CD14-positive monocyte (primary cell): ENCODE measurements at regions not wholly inside any gene's neighbourhood (a gene's known extent, or its start where the extent isn't known, plus 50 kb on each side); places are given as distances from the start of the nearest gene placed in this dataset.

Experiments used
- DNase-seq, 3 donors: peaks; one replicate each; pipeline ENCODE4 v3.0.0-alpha.2; 2011 to 2022
- H2AFZ ChIP-seq: 2 replicates; pipeline ENCODE4 v1.6.0; 2012; ENCODE audit warnings: mild to moderate bottlenecking, low read depth, low read length, inconsistent platforms; ENCODE audit not compliant: insufficient read depth, poor library complexity, severe bottlenecking
- H3K27ac ChIP-seq, 2 donors: 1 replicate in 1 of 2; 2 replicates in 1 of 2; pipeline ENCODE4 v1.5.1; 2012 to 2013; ENCODE audit warnings: low read length in 2 of 2, control low read depth in 1 of 2, inconsistent platforms in 1 of 2, low read depth in 1 of 2, mild to moderate bottlenecking in 1 of 2
- H3K27me3 ChIP-seq, 2 donors: one replicate each; pipeline versions ENCODE4 v1.6.0 to v1.6.1; 2011 to 2013; ENCODE audit warnings: low read length in 2 of 2; ENCODE audit not compliant: control insufficient read depth in 2 of 2, insufficient read depth in 2 of 2
- H3K36me3 ChIP-seq, 2 donors: replicated peaks in 1 of 2; 1 replicate in 1 of 2; 2 replicates in 1 of 2; pipeline versions ENCODE4 v1.5.1 to v1.6.1; 2012 to 2013; ENCODE audit warnings: low read length in 2 of 2, control low read depth in 1 of 2, inconsistent platforms in 1 of 2, mild to moderate bottlenecking in 1 of 2; ENCODE audit not compliant: insufficient read depth in 2 of 2, control insufficient read depth in 1 of 2
- H3K4me1 ChIP-seq, 2 donors: 1 replicate in 1 of 2; 2 replicates in 1 of 2; pipeline versions ENCODE4 v1.5.1 to v1.6.1; 2012 to 2013; ENCODE audit warnings: low read length in 2 of 2, control low read depth in 1 of 2, inconsistent platforms in 1 of 2, mild to moderate bottlenecking in 1 of 2, moderate library complexity in 1 of 2; ENCODE audit not compliant: insufficient read depth in 2 of 2, control insufficient read depth in 1 of 2
- H3K4me2 ChIP-seq: replicated peaks from 2 replicates; pipeline ENCODE3; 2012; ENCODE audit warnings: low read length, moderate library complexity, mild to moderate bottlenecking; ENCODE audit not compliant: poor library complexity, severe bottlenecking; ENCODE audit errors: extremely low read depth
- H3K4me3 ChIP-seq, 3 experiments: fragments of 200-600 bp in 1 of 3; sonication (generic) in 1 of 3; replicated peaks in 1 of 3; 1 replicate in 2 of 3; 2 replicates in 1 of 3; pipeline ENCODE4 v1.5.1; 2011 to 2013; ENCODE audit warnings: low read length in 3 of 3, mild to moderate bottlenecking in 3 of 3, control low read depth in 2 of 3, low read depth in 2 of 3, inconsistent platforms in 1 of 3, moderate library complexity in 1 of 3
- H3K79me2 ChIP-seq: 2 replicates; pipeline ENCODE4 v1.6.0; 2012; ENCODE audit warnings: mild to moderate bottlenecking, control low read depth, inconsistent platforms, low read length, moderate library complexity; ENCODE audit not compliant: insufficient read depth
- H3K9ac ChIP-seq: 2 replicates; pipeline ENCODE4 v1.6.0; 2017; ENCODE audit warnings: low read length, mild to moderate bottlenecking; ENCODE audit not compliant: insufficient read depth, poor library complexity, severe bottlenecking
- H3K9me3 ChIP-seq, 2 donors: replicated peaks in 1 of 2; 1 replicate in 1 of 2; 2 replicates in 1 of 2; pipeline versions ENCODE4 v1.5.1 to v1.6.1; 2012 to 2013; ENCODE audit warnings: low read length in 2 of 2, control low read depth in 1 of 2; ENCODE audit not compliant: control insufficient read depth in 1 of 2, insufficient read depth in 1 of 2
- H4K20me1 ChIP-seq: 2 replicates; pipeline ENCODE4 v1.6.0; 2012; ENCODE audit warnings: mild to moderate bottlenecking, low read length, control low read depth, moderate library complexity; ENCODE audit not compliant: insufficient read depth
- H3K27ac Mint-ChIP-seq, 7 donors: one replicate each; pipeline ENCODE4 v1.8.0; 2020; ENCODE audit warnings: mild to moderate bottlenecking in 7 of 7, mixed read lengths in 7 of 7, moderate library complexity in 6 of 7, inconsistent platforms in 2 of 7
- H3K27me3 Mint-ChIP-seq, 3 donors: one replicate each; pipeline ENCODE4 v1.8.0; 2021 to 2022; ENCODE audit warnings: low read depth in 3 of 3, mild to moderate bottlenecking in 3 of 3, mixed read lengths in 3 of 3, moderate library complexity in 3 of 3, inconsistent platforms in 1 of 3
- H3K36me3 Mint-ChIP-seq, 2 donors: one replicate each; pipeline ENCODE4 v1.8.0; 2020; ENCODE audit warnings: mixed read lengths in 2 of 2, inconsistent platforms in 1 of 2, mild to moderate bottlenecking in 1 of 2
- H3K4me1 Mint-ChIP-seq: one replicate; pipeline ENCODE4 v1.8.0; 2020; ENCODE audit warnings: mild to moderate bottlenecking, mixed read lengths
- H3K4me3 Mint-ChIP-seq, 2 donors: one replicate each; pipeline ENCODE4 v1.8.0; 2020; ENCODE audit warnings: mild to moderate bottlenecking in 2 of 2, mixed read lengths in 2 of 2, moderate library complexity in 1 of 2
- H3K9me3 Mint-ChIP-seq, 7 donors: one replicate each; pipeline ENCODE4 v1.8.0; 2020 to 2022; ENCODE audit warnings: mixed read lengths in 7 of 7, mild to moderate bottlenecking in 6 of 7, moderate library complexity in 6 of 7, inconsistent platforms in 2 of 7
- WGBS: methylation state at CpG from one replicate; pipeline ENCODE4 v1.1.5; 2013; ENCODE audit warnings: missing lambda C conversion rate; ENCODE audit not compliant: insufficient coverage; 5-methylcytosine and 5-hydroxymethylcytosine counted together
- intact Hi-C, 2 donors: fragments of 100-400 bp; cut with micrococcal nuclease; formaldehyde crosslinking; loops; one replicate each; pipeline versions ENCODE4 v1.15.0 to v1.15.1; 2023
- TF ChIP-seq, protein P1 (sequence below): fragments of 200-600 bp; IDR thresholded peaks from one replicate; pipeline ENCODE4 v1.8.0; 2022; ENCODE audit warnings: antibody characterized with exemption, mild to moderate bottlenecking

DNA sequence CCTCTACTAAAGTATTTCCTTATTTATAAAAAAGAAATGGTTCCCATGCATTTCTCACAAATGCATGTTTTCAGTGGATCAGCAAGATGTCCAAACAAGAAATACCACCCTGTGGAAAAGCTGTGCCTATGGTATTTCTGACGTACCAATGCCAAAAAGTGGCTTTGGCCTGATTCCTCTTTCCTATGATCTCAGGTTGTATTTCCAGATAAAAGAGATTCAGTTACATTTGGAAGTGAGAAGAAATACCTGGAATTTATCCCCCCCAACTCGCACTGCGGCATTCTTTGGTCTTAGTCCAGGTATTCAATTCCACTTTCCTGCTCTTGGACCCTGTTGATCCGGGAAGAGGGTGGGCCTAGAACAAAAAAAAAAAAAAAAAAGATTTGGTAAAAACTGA is 815.9 kb upstream of the FRG1 start:
- no peak overlapping the region for H3K4me3 ChIP-seq
- Mint-ChIP-seq H3K36me3 (no peaks in the 10 kb centered on the region), H3K27me3 (no peaks in the 10 kb centered on the region), H3K4me3 (no peak overlapping the region), H3K9me3 (no peaks in the 10 kb centered on the region), H3K4me1 (no peaks in the 10 kb centered on the region), H3K27ac (no peak overlapping the region)
- no peaks in the 10 kb centered on the region for H3K36me3 ChIP-seq
- no peaks in the 10 kb centered on the region for H3K27me3 ChIP-seq
- no peak for DNase-seq
- no peak overlapping the region for H2AFZ ChIP-seq
- TF ChIP-seq, protein P1, sequence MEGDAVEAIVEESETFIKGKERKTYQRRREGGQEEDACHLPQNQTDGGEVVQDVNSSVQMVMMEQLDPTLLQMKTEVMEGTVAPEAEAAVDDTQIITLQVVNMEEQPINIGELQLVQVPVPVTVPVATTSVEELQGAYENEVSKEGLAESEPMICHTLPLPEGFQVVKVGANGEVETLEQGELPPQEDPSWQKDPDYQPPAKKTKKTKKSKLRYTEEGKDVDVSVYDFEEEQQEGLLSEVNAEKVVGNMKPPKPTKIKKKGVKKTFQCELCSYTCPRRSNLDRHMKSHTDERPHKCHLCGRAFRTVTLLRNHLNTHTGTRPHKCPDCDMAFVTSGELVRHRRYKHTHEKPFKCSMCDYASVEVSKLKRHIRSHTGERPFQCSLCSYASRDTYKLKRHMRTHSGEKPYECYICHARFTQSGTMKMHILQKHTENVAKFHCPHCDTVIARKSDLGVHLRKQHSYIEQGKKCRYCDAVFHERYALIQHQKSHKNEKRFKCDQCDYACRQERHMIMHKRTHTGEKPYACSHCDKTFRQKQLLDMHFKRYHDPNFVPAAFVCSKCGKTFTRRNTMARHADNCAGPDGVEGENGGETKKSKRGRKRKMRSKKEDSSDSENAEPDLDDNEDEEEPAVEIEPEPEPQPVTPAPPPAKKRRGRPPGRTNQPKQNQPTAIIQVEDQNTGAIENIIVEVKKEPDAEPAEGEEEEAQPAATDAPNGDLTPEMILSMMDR = no peak
- intact Hi-C loops = no loop called here
- H3K9ac ChIP-seq = no peak overlapping the region
- H3K79me2 ChIP-seq = no peaks in the 10 kb centered on the region
- H3K9me3 ChIP-seq = no peaks in the 10 kb centered on the region
- WGBS = no CpG with 5 or more reads among the region's 4 CpGs
- no peak overlapping the region for H3K4me2 ChIP-seq
- no peak overlapping the region for H3K27ac ChIP-seq
- no peaks in the 10 kb centered on the region for H4K20me1 ChIP-seq
- no peaks in the 10 kb centered on the region for H3K4me1 ChIP-seq

DNA sequence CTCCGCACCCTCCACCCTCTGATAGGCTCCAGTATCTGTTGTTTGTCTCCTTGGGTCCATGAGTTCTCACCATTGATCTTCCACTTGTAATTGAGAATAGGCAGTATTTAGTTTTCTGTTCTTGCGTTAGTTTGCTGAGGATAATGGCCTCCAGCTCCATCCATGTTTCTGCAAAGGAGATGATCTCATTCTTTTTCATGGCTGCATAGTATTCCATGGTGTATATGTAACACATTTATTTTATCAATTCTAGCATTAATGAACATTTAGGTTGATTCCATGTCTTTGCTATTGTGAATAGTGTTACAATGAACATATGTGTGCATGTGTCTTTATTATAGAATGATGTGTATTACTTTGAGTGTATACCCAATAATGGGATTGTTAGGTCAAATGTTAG is 814.6 kb upstream of the FRG1 start:
- Mint-ChIP-seq H3K9me3 (no peaks in the 10 kb centered on the region), H3K27me3 (peaks cover 0 to 4% (median 0%) of the 10 kb centered on the region in 3 donors), H3K4me1 (no peaks in the 10 kb centered on the region), H3K27ac (no peak overlapping the region), H3K4me3 (no peak overlapping the region), H3K36me3 (no peaks in the 10 kb centered on the region)
- no peak overlapping the region for H3K4me3 ChIP-seq
- intact Hi-C loops = no loop called here
- no peaks in the 10 kb centered on the region for H3K4me1 ChIP-seq
- H3K4me2 ChIP-seq = no peak overlapping the region
- H3K27ac ChIP-seq = no peak overlapping the region
- WGBS = no CpG with 5 or more reads among the region's 2 CpGs
- H3K9ac ChIP-seq = no peak overlapping the region
- no peaks in the 10 kb centered on the region for H3K9me3 ChIP-seq
- TF ChIP-seq, protein P1 = no peak
- H2AFZ ChIP-seq = no peak overlapping the region
- H3K79me2 ChIP-seq = no peaks in the 10 kb centered on the region
- H3K27me3 ChIP-seq = no peaks in the 10 kb centered on the region
- no peaks in the 10 kb centered on the region for H3K36me3 ChIP-seq
- no peak for DNase-seq
- no peaks in the 10 kb centered on the region for H4K20me1 ChIP-seq
